ENCODE measurements at regions not wholly inside any gene's neighbourhood (a gene's known extent, or its start where the extent isn't known, plus 50 kb on each side); places are given as distances from the start of the nearest gene placed in this dataset.

DNA sequence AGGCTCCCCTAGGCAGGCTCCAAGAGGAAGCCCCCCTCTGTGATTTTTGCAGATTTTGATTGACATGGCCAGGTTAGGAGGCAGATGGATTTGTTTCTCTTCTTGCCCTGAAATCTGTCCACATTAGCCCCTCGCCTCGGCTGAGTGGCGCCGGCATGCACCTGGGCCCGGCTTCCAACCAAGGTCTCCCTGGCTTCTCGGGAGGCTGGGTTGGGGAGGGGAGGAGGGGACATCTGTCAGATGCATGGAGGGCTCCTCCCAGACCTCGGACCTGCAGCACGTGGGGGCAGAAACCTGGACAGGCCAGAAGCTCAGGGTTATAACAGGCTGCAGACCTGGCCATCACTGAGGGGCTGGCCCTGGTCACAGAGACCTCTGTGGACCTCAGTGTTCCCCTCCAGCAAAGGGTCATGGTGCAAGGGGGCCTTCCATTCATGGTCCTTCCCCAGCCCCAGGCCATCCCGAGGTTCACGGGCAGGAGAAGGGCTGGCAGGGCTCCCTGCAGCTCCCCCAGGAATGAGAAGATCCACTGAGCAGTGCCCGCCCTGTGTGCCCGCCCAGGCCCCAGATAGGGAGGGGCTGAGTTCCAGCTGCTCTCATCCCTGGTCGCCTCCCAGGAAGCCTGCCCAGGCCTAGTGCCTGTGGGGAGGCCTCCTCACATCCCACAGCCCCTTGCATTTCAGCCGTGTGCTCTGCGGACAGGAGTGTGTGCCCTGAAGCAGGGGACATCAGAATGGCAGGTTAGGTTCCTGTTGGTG, 747.8 kb downstream of the BRD1 start:
- no peak for DNase-seq (ENCODE audit: low read depth in 2 of 2)

DNA sequence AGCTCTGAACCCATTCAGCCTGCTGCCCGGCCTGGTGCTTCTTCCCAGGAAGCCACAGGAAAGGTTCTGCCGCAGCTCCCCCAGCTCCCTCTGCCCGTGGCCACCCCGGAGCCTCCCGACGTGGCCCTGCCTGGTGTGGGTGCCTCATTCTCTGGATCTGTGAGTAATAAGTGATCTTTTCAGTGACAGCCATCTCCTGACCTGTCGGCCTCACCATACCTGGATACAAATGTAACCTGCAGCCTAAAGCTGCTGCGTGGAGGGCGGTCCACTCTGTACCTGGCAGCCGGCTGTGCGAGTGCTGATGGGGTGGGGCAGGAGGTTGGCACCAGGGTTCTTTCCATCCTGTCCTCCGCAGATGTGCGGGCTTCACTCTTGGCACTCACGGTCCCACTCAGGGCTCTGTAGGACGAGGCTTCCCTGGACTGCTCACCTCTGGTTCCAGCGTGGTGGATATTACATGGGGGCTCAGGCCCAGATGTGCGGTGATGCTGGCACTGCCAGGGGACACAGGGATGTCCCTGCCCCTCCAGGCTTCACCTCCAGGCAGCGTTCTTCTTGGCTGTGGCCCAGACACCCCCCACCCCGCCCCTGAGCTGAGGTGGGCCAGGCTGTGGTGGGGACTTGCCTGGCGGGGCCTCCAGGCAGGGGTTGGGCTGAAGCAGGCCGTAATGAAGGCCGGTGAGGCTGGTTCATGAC, 748.5 kb downstream of the BRD1 start:
- no peak for DNase-seq (ENCODE audit: low read depth in 2 of 2)

DNA sequence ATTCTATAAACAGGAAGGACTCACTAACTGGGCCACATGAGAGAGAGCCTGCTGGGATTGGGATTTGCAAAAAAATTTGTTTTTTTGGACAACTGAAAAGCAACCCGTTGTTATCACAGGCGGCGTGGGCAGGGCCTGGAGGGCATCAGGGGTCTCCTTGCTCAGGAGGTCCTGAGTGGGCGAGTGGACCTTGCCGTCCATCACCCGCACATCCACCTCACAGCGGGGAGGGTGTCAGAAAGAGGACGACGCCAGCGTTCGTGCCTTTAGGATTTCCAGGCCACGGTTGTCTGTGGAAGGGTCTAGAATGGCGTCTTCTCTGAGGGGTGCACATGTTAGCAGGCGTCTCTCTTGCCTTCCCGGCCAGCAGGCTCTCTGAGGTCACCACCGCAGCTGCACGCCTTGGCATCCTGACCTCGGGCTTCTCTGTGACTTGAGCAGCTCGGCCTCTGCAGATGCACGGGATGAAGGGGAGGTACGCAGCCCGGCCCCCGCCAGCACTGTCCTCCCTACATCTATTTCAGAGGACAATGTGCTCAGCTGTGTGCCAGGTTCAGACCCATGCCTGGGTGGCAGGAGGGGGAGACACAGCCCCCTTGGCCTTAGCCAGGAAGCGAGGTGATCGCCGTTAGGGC, 749.5 kb downstream of the BRD1 start:
- DNase-seq (ENCODE audit: low read depth in 2 of 2) = no peak

DNA sequence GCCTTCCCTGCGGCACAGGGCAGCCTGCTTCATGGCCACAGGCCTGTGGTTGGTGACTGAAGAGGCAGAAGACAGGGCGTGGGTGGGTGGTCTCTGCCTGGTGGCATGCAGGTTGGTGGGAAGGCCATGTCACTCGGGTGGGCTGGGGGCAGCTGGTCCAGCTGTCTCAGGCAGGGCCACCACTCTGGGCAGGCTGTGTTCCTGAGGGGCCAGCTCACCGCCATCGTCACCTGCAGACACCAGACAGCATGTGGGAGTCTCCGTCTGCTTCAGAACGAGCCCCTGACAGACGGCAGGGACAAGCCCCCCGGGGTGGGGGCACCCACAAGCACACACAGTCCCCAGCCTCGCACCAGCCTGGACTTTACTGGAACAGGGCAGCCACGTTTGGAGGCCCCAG, 750.1 kb downstream of the BRD1 start:
- no peak for DNase-seq (ENCODE audit: low read depth in 2 of 2)

DNA sequence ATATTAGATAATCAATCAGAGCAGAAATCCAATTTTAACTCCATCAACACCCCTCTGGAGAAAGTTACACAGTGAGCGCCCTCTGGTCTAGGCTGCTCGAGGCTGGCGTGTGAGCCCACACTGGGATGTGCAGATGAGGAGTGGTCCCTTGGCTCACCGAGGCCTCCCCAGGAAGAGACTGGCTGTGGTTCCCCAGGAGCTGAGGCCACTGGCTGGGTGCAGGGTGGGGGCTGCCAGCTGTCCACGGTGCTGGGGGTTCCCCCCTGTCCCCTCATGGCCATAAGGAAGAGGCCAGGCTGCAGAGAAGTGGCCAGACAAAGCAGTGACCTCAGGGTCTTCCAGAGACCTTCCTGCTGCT, 750.7 kb downstream of the BRD1 start:
- no peak for DNase-seq (ENCODE audit: low read depth in 2 of 2)

DNA sequence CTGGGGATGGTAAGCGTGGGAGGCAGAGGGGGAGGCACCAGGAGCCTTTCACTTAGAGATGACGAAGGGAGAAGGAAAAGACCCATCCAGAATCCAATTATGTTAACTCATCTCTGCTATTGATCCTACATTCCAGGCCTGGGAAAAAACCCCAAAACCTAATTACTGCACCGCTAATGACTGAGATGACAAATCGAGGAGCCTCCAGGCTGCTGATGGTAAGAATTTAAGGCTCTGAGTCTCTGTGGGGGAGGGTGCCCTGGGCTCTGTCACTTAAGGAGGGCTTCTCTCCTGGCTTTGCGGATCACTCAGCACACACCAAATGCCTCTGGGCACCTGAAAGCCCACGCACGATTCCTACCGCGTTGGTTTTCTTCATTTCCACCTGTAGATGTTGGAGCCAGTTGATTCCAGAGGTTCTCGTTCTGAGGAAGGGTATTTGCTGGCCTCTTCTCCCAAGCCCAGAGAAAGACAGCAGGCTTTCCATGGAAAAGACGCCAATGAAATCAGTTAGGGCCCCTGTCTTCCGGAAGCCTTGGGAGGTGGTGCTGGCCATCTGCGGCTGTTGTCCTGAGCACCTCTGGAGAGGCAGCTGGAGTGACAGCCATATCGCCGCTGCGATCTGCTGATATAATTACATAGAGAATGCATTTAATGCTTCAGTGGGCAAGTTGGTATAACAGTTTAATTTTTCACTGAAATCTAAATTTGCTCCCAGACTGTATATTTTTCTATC, 751.2 kb downstream of the BRD1 start:
- DNase-seq (ENCODE audit: low read depth in 2 of 2) = no peak

DNA sequence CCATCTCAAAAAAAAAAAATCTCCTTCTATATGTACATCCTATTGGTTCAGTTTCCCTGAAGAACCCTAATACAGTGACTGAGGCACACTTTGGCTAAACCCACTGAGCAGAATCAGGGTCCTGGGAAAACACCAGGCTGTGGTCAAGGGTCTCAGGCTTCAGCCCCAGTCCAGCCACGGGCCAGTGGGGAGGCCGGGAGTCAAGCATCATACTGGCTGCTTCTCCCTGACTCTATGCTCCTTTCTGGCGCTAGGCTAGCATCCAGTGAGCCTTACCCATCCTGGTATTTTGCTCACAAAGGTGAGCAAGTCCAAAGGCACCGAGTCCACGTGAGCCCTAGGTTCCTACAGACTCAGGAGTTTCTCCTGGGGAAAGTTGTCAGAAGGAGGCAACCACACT, 752.5 kb downstream of the BRD1 start:
- no peak for DNase-seq (ENCODE audit: low read depth in 2 of 2)

DNA sequence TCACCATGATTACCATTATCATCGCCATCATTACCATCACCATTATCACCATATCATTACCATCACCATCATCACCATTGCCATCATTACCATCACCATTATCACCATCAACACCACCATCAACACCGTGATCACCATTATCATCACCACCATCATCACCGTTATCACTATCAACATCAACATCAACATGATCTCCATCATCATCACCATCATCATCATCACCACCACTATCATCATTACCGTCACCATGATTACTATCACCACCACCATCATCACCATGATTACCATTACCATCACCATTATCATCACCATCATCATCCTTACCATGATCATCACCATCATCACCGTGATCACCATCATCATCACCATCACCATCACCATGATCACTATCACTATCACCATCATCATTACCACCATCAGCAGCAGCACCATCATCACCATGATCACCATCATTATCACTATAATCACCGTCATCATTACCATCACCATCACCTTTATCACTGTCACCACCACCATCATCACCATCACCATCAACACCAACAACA, 753.7 kb downstream of the BRD1 start:
- DNase-seq (ENCODE audit: low read depth in 2 of 2) = no peak

DNA sequence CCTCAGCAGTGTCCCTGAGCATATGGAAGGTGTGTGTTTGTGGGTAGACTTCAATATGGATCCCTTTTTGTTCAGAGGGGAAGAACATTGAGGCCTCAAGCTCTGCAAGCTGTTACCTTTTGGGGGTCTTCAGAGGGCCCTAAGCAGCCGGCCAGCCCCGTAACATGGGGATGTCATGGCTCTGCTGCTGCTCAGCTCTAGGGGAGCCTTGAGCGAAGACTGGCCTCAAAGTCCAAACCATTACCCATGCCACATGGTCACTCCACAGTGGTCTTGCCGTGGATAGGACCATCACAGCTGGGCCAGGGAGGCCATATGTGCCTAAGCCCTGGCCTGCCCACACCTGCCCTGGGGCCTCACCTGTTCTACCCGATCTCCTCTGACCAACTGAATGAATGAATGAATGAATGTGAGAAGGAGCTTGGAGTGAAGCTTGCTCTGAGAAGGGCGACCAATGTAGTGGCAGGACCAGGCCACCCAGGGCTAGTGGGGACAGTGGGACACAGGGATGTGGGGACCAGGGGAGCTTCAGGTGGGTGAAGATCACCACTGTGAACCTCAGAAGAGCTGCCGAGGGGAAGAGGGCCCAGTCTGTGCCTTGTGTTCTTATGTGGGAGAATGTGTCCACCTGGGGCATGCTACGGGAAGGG, 754.6 kb downstream of the BRD1 start:
- DNase-seq (ENCODE audit: low read depth in 2 of 2) = no peak

DNA sequence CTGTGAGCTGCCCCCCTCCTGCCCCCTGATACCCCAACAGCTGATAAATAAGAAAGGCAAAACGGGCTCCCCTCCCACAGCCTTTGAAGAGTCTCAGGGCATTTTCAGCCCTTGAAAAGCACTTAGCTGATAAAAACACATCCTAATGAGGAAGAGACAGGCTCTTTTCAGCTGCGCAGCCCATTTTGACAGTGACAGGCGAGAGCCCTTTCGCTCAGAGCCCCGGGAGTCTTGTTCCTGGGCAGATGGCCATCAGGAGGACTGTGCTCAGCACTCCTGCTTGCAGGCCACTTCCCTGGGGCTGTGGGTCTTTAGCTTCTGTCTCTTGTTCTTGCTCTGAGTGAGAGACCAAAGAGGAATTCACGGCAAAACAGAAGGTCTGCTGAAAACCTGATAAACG, 757.2 kb downstream of the BRD1 start:
- DNase-seq (ENCODE audit: low read depth in 2 of 2) = no peak

DNA sequence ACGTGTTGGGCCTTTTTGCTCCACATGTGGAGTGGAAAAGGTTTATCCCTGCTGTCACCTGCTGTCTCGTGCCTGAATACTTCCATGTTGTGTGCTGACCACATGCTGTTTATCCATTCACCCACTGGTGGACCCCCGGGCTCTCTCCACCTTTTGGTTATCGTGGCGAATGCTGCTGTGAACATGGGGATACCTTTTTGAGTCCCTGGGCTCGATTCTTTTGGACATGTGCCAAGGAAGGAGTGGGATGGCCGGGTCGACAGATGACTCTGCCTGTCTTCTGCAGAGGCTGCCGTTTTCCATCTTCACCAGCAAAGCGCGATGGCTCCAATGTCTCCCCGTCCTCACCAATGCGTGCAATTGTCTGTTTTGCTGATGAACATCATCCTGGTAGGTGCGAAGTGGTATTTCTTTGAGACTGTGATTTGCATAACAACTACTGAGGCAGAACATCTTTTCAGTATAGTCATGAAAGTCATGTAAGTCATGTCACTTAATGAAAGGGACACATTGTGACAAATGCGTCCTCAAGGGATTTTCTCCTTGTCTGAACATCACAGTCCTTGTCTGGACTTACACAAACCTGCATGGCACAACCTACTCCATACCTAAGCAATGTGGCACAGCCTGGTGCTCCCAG, 758.7 kb downstream of the BRD1 start:
- no peak for DNase-seq (ENCODE audit: low read depth in 2 of 2)

DNA sequence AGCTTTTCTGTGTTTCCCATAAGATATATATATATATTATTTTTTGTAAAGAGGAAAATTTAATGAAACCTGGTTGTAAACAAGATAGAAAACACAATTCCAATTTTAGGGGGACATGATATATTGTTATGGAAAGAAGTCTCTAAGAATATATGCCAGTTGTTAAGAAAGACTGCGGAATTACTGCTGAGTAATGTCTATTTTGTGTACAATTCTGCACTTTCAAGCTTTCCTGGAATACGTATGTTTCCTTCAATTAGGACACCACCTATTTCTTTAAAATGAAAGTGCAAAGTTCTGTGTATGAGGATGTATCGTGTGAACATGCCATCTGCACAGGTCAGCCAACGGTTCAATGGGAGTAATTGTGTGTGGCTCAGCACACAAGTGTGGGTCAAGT, 760.2 kb downstream of the BRD1 start:
- DNase-seq (ENCODE audit: low read depth in 2 of 2) = no peak

DNA sequence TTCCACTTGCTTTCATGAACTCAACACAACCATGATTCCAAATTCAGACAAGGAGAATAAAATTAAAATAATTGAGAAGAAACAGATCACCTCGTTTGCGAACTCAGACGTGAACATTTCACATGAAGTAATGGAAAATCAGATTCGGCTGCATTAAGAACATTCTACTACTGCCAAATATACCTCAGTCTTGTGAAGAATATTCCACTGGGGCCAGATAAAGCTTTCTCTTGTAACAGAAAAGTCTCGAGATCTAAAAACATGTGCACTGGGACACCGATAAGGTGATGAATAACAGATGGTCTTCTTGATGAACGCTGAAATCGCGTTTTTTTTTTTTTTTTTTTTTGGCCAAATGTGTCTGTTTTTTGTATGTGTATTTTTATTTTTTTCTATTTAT, 761.1 kb downstream of the BRD1 start:
- DNase-seq (ENCODE audit: low read depth in 2 of 2) = no peak

DNA sequence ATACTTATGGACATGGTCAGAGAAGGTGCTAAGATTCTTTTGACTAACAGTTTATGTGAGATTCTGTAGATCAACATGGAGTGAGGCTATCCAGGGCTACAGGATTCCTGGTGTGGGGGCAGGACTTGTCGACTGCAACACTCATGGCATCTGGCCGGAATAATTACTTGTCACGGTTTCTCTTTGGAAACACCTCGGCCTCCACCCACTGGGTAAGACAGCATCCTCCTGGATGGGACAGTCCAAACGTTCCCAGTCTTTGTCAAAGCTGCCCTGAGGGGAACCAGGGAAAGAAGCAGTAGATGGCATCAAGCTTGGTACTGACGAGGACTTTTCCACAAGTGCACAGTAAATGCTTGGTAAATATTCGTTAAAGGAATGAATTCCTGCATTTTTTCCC, 762.8 kb downstream of the BRD1 start:
- DNase-seq (ENCODE audit: low read depth in 2 of 2) = no peak

DNA sequence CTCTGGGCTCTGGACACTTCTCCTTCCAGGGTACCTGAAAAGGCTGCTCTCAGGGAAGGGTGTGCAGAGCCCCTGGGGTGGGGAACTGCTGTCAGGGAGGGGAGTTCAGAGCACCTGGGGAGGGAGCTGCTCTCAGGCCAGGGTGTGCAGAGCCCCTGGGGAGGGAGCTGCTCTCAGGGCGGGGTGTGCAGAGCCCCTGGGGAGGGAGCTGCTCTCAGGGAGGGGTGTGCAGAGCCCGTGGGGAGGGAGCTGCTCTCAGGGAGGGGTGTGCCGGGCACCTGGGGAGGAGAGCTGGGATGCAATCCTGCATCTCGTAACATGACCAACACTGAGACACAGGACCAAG, 764.2 kb downstream of the BRD1 start:
- DNase-seq (ENCODE audit: low read depth in 2 of 2) = no peak

DNA sequence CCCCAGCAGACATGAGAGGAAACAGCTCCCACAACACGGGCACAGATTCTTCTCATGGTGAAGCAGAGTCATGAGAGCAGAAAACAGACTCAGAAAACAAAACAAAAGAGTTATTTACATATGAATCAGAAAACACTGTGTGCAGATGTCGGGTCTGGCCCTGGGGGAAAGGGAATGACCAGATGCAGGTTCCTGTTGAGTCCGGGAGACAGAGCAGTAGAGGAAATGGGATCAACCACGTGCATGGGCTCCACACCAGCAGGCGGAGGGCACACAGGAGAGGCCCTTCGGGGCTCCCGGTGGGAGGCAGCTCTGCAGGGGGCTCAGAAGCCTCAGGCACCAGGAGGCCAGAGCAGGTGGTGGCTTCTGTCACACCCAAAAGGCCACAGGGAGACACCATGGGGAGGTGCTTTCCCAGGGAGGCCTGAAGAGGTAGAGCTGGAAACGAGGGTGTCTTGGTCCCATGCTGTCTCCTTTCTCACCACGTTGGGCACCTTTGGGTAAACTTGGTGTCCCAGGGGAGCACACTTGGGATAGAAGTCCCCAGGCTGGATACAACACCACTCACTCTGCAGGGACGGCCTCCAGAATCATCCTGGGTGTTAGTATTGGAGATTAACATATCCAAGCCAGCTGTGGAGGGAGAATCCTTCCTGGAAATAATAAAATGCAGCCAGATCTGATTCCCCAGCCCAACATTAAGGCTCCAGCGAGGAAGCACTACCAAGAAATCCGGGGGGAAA, 764.7 kb downstream of the BRD1 start:
- no peak for DNase-seq (ENCODE audit: low read depth in 2 of 2)

DNA sequence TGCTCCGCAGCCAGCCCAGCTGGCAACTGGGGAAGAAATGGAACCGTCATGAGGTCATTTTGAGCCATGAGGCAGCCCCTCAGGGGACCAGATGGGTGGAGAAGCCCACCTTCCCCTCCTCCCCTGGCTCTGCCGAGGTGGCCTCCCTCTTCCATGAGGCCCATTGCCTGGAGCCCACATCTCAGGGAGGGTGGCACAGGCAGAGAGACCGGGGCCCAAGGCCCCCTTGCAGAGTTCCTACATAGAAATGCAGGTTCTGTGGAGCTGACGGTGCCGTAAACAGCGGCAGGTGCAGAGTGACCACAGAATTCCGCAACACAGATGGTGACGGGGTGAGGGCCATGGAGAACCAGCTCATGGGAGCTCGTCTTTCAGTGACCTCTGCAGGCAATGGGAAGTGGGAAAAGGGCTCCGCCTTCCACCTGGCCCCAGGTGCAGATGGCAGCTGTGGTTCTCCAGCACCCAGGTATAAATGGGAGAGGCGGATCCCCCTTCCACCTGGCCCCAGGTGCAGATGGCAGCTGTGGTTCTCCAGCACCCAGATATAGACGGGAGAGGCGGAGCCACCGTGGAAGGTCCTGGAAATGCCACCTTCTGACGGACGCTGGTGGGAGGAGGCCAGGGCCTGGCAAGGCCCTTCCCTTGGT, 765.4 kb downstream of the BRD1 start:
- DNase-seq (ENCODE audit: low read depth in 2 of 2) = no peak

DNA sequence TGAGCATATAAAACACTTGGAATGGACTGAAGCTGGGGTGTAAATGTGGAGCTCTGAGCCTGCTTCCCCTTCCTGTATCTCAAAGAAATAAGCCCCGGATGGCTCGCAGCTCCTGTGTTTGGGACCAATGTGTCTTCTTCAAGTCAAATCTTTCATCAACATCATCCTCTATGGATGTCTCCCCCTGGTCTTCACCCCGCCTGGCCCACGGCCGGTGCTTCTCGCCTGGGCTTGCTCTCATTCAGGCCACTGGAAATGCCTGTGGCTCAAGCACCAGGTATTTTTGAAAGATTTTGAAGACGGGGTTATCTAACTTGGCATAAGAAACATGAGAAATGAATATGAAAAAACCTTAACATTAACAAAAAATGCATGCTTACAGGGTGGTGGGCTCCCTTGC, 769.8 kb downstream of the BRD1 start:
- no peak for DNase-seq (ENCODE audit: low read depth in 2 of 2)

DNA sequence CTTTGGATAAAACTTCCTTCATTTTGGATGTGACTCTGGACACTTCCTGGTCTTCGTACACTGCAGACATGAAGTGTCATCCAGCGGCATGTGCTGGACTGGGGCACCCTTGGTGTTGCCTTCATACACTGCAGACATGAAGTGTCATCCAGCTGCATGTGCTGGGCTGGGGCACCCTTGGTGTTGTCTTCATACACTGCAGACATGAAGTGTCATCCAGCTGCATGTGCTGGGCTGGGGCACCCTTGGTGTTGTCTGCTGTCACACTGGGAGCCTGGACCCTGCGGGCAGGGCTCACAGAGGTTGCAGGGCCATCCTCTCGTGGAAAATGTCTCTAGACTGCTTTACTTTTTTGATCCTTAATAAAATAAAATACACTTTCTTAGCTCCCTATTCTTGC, 771.4 kb downstream of the BRD1 start:
- DNase-seq (ENCODE audit: low read depth in 2 of 2) = no peak

DNA sequence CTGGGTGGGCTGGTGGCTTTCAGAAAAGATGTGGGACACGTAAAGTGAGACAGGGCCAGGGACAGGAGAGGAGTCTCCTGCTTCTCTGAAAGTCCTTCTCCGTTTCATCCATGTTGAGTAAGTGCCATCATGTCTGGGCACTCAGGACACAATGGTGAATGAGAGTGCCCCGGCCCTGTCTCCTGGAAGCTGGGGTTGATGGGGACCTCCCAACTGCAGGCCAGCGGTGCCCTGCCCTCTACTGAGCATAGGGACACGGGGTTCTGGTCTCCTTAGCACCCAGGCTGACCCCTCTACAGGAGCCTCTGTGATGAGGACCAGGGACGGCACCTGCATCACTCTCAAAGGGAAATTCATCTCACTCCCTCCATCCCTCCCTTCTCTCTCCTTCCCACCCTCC, 772.3 kb downstream of the BRD1 start:
- DNase-seq (ENCODE audit: low read depth in 2 of 2) = no peak
